HepG2 (cell line): ENCODE measurements at regions not wholly inside any gene's neighbourhood (a gene's known extent, or its start where the extent isn't known, plus 50 kb on each side); places are given as distances from the start of the nearest gene placed in this dataset.

Source experiments
- ATAC-seq: fragments of 200-7000 bp; cut with Tn5 transposase; 3 replicates; pipeline ENCODE4 v1.9.1; 2020; ENCODE audit warnings: mild to moderate bottlenecking, moderate library complexity
- BruUV-seq: library from RNA; stranded (reverse); fragments of 400-500 nt; replicated peaks from 2 replicates; lab custom pipeline; 2021; lab: Mats Ljungman, UMichigan
- CTCF ChIA-PET: fragments of 300-600 bp; formaldehyde crosslinking; extraction: SDS; loops from one replicate; lab custom pipeline; 2021; ENCODE audit warnings: low total read pairs, inconsistent platforms, low intra/inter-chr PET ratio; lab: Yijun Ruan, JAX
- POLR2A ChIA-PET: fragments of 350-600 bp; sonication (Branson Sonifier 250); formaldehyde crosslinking; loops from one replicate; lab custom pipeline; 2020; ENCODE audit warnings: antibody characterized with exemption, inconsistent platforms; lab: Yijun Ruan, JAX
- DNase-seq: peaks from one replicate; pipeline ENCODE4 v3.0.0-alpha.2; 2015; ENCODE audit warnings: low spot score
- FAIRE-seq: peaks from 3 replicates; lab custom pipeline; 2011; peaks lifted over from hg19 to GRCh38; lab: Jason Lieb, UNC
- H2AFZ ChIP-seq: one replicate; pipeline ENCODE4 v1.6.1; 2011; ENCODE audit warnings: low read length, inconsistent platforms
- H3K27ac ChIP-seq: fragments of 300-600 bp; 3 replicates; pipeline ENCODE4 v1.8.0; 2011; ENCODE audit warnings: mixed run types, mild to moderate bottlenecking, mixed read lengths, low read length, inconsistent platforms; ENCODE audit not compliant: insufficient read depth; ENCODE audit errors: extremely low read length
- H3K27me3 ChIP-seq, 2 experiments: fragments of 200-600 bp in 1 of 2; 2 replicates in 1 of 2; 3 replicates in 1 of 2; pipeline versions ENCODE4 v1.6.0 to v1.8.0; 2011; ENCODE audit warnings: low read length in 2 of 2, mild to moderate bottlenecking in 2 of 2, moderate library complexity in 2 of 2, inconsistent platforms in 1 of 2; ENCODE audit not compliant: insufficient read depth in 2 of 2, control insufficient read depth in 1 of 2
- H3K36me3 ChIP-seq, 2 experiments: fragments of 200-600 bp in 1 of 2; replicated peaks in 1 of 2; 2 replicates in 1 of 2; 3 replicates in 1 of 2; pipeline versions ENCODE4 v1.5.1 to v1.8.0; 2011; ENCODE audit warnings: low read length in 2 of 2, inconsistent platforms in 1 of 2; ENCODE audit not compliant: insufficient read depth in 2 of 2, control insufficient read depth in 1 of 2
- H3K4me1 ChIP-seq: 2 replicates; pipeline ENCODE4 v1.5.1; 2012; ENCODE audit warnings: low read length, inconsistent platforms; ENCODE audit not compliant: insufficient read depth
- H3K4me2 ChIP-seq: 2 replicates; pipeline ENCODE4 v1.6.0; 2011; ENCODE audit warnings: low read depth, low read length, inconsistent platforms
- H3K4me3 ChIP-seq, 3 experiments: fragments of 200-600 bp in 1 of 3; sonication (generic), shearing (Covaris generic) in 1 of 3; replicated peaks in 1 of 3; 2 replicates each; pipeline ENCODE4 v1.5.1; 2011 to 2016; ENCODE audit warnings: low read length in 3 of 3, inconsistent platforms in 2 of 3, low read depth in 2 of 3, mild to moderate bottlenecking in 2 of 3, control low read depth in 1 of 3, mixed read lengths in 1 of 3; ENCODE audit not compliant: insufficient read depth in 1 of 3
- H3K79me2 ChIP-seq: one replicate; pipeline ENCODE4 v1.6.1; 2011; ENCODE audit warnings: low read length, inconsistent platforms; ENCODE audit not compliant: insufficient read depth
- H3K9ac ChIP-seq: 2 replicates; pipeline ENCODE4 v1.6.0; 2011; ENCODE audit warnings: mild to moderate bottlenecking, low read depth, low read length, inconsistent platforms; ENCODE audit not compliant: insufficient read depth
- H3K9me3 ChIP-seq: 2 replicates; pipeline ENCODE4 v1.5.1; 2012; ENCODE audit warnings: mild to moderate bottlenecking, low read length
- H4K20me1 ChIP-seq: 2 replicates; pipeline ENCODE4 v1.6.0; 2011; ENCODE audit warnings: inconsistent platforms, mild to moderate bottlenecking, low read length, moderate library complexity; ENCODE audit not compliant: insufficient read depth
- HDAC1 ChIP-seq: sonication (generic); formaldehyde crosslinking; IDR thresholded peaks from 2 replicates; pipeline ENCODE4 v1.5.1; 2020; ENCODE audit warnings: mild to moderate bottlenecking, missing genetic modification reagents
- MEF2D ChIP-seq: sonication (generic); formaldehyde crosslinking; IDR thresholded peaks from 2 replicates; pipeline ENCODE4 v1.5.1; 2020; ENCODE audit warnings: mild to moderate bottlenecking, missing genetic modification reagents
- MTA1 ChIP-seq: sonication (generic); formaldehyde crosslinking; IDR thresholded peaks from 2 replicates; pipeline ENCODE4 v1.4.0; 2020; ENCODE audit warnings: missing genetic modification reagents, mild to moderate bottlenecking, borderline replicate concordance
- NCOA1 ChIP-seq: sonication (generic); formaldehyde crosslinking; IDR thresholded peaks from 2 replicates; pipeline ENCODE4 v1.9.0; 2021; ENCODE audit warnings: missing genetic modification reagents
- SOX6 ChIP-seq, 2 experiments: fragments of 450-650 bp in 1 of 2; sonication (generic) in 1 of 2; formaldehyde crosslinking in 1 of 2; IDR thresholded peaks; 2 replicates each; pipeline versions ENCODE4 v1.4.0 to v1.6.1; 2017 to 2020; ENCODE audit warnings: antibody characterized with exemption in 1 of 2, mild to moderate bottlenecking in 1 of 2, missing genetic modification reagents in 1 of 2
- TBX2 ChIP-seq: sonication (generic); formaldehyde crosslinking; IDR thresholded peaks from 2 replicates; pipeline ENCODE4 v1.5.0; 2020; ENCODE audit warnings: missing genetic modification reagents, mild to moderate bottlenecking, borderline replicate concordance
- U2AF1 ChIP-seq: fragments of 200-400 bp; formaldehyde crosslinking; optimal IDR thresholded peaks from 2 replicates; pipeline ENCODE3; 2017; ENCODE audit warnings: mild to moderate bottlenecking, low read depth, low read length
- ZMAT3 ChIP-seq: sonication (generic); formaldehyde crosslinking; conservative IDR thresholded peaks from 2 replicates; pipeline ENCODE4 v1.7.0; 2021; ENCODE audit warnings: missing genetic modification reagents
- ZNF317 ChIP-seq: sonication (generic); formaldehyde crosslinking; IDR thresholded peaks from 2 replicates; pipeline ENCODE4 v1.5.0; 2020; ENCODE audit warnings: mild to moderate bottlenecking, missing genetic modification reagents
- ZNF792 ChIP-seq: IDR thresholded peaks from 2 replicates; pipeline ENCODE4 v1.6.1; 2016
- WGBS: methylation state at CpG from one replicate; pipeline ENCODE4 v1.1.6; 2017; ENCODE audit warnings: low lambda C conversion rate; 5-methylcytosine and 5-hydroxymethylcytosine counted together
- in situ Hi-C: cut with HindIII; loops from 2 replicates; pipeline ENCODE4 v1.10.0; 2017; ENCODE audit warnings: low pct_unique_long_range_greater_than_20kb; ENCODE audit not compliant: extremely low pct_ligation_motif_present
- intact Hi-C: fragments of 100-400 bp; cut with micrococcal nuclease; formaldehyde crosslinking; loops from one replicate; pipeline ENCODE4 v1.10.0; 2022; ENCODE audit not compliant: unreplicated experiment
- TF ChIP-seq, protein P1 (sequence below): conservative IDR thresholded peaks from 2 replicates; pipeline ENCODE4 v1.6.1; 2018; ENCODE audit warnings: missing genetic modification reagents
- TF ChIP-seq, protein P2 (sequence below): sonication (generic); formaldehyde crosslinking; IDR thresholded peaks from 2 replicates; pipeline ENCODE4 v1.5.0; 2020; ENCODE audit warnings: mild to moderate bottlenecking, missing genetic modification reagents, borderline replicate concordance

DNA sequence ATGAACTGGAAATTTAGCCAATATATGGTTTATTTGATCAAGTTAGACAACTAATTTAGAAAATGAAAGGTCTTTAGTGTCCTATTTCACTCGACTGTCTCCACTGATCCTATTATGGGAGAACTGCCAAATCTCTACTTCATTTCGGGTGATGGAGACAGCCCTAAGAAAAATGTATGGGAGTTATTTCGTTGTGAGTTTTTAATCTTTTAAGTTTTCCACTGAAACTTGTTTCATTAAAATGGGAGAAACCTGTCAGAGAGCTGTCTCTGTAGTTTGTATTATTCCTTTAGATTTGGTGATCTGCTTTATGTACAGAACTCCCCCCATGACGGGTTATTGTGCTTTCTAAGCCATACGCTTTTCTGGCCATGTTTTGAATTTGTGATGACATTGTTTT lies 899.7 kb downstream of the ADGRL2 start:
- Histone ChIP-seq H3K79me2 (no peaks in the 10 kb centered on the region), H2AFZ (no peak overlapping the region), H3K27me3 (no peaks in the 10 kb centered on the region), H3K36me3 (no peaks in the 10 kb centered on the region), H4K20me1 (no peaks in the 10 kb centered on the region), H3K4me2 (no peak overlapping the region), H3K4me3 (no peak overlapping the region), H3K4me1 (no peaks in the 10 kb centered on the region), H3K9me3 (peaks cover 56% of the 10 kb centered on the region), H3K9ac (no peak overlapping the region), H3K27ac (no peak overlapping the region)
- in situ Hi-C loops (no loop called here), intact Hi-C loops (no loop called here)
- ATAC-seq (no peak), DNase-seq (no peak), FAIRE-seq (no peak)
- POLR2A ChIA-PET: no interaction called here
- TF ChIP-seq HDAC1 (no peak), U2AF1 (no peak), NCOA1 (CRISPR knock-in tag) (no peak), ZNF317 (no peak), MEF2D (CRISPR knock-in tag) (no peak), ZMAT3 (no peak), SOX6 (IDR thresholded peaks at IDR 0.05) (no peak), SOX6 (CRISPR knock-in tag; IDR thresholded peaks at IDR 0.05) (no peak), MTA1 (CRISPR knock-in tag) (no peak), ZNF792 (no peak), TBX2 (no peak)
- TF ChIP-seq, protein P1, sequence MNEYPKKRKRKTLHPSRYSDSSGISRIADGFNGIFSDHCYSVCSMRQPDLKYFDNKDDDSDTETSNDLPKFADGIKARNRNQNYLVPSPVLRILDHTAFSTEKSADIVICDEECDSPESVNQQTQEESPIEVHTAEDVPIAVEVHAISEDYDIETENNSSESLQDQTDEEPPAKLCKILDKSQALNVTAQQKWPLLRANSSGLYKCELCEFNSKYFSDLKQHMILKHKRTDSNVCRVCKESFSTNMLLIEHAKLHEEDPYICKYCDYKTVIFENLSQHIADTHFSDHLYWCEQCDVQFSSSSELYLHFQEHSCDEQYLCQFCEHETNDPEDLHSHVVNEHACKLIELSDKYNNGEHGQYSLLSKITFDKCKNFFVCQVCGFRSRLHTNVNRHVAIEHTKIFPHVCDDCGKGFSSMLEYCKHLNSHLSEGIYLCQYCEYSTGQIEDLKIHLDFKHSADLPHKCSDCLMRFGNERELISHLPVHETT: no peak
- TF ChIP-seq, protein P2, sequence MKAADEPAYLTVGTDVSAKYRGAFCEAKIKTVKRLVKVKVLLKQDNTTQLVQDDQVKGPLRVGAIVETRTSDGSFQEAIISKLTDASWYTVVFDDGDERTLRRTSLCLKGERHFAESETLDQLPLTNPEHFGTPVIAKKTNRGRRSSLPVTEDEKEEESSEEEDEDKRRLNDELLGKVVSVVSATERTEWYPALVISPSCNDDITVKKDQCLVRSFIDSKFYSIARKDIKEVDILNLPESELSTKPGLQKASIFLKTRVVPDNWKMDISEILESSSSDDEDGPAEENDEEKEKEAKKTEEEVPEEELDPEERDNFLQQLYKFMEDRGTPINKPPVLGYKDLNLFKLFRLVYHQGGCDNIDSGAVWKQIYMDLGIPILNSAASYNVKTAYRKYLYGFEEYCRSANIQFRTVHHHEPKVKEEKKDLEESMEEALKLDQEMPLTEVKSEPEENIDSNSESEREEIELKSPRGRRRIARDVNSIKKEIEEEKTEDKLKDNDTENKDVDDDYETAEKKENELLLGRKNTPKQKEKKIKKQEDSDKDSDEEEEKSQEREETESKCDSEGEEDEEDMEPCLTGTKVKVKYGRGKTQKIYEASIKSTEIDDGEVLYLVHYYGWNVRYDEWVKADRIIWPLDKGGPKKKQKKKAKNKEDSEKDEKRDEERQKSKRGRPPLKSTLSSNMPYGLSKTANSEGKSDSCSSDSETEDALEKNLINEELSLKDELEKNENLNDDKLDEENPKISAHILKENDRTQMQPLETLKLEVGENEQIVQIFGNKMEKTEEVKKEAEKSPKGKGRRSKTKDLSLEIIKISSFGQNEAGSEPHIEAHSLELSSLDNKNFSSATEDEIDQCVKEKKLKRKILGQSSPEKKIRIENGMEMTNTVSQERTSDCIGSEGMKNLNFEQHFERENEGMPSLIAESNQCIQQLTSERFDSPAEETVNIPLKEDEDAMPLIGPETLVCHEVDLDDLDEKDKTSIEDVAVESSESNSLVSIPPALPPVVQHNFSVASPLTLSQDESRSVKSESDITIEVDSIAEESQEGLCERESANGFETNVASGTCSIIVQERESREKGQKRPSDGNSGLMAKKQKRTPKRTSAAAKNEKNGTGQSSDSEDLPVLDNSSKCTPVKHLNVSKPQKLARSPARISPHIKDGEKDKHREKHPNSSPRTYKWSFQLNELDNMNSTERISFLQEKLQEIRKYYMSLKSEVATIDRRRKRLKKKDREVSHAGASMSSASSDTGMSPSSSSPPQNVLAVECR (CRISPR knock-in tag): no peak
- CTCF ChIA-PET: no interaction called here
- BruUV-seq: no TSS peak
- WGBS: 10% methylated on average over 5 of the region's 5 CpGs
